HepG2 (cell line): ENCODE measurements at regions not wholly inside any gene's neighbourhood (a gene's known extent, or its start where the extent isn't known, plus 50 kb on each side); places are given as distances from the start of the nearest gene placed in this dataset.

Source experiments
- ATAC-seq: fragments of 200-7000 bp; cut with Tn5 transposase; 3 replicates; pipeline ENCODE4 v1.9.1; 2020; ENCODE audit warnings: mild to moderate bottlenecking, moderate library complexity
- BruUV-seq: library from RNA; stranded (reverse); fragments of 400-500 nt; replicated peaks from 2 replicates; lab custom pipeline; 2021; lab: Mats Ljungman, UMichigan
- CTCF ChIA-PET: fragments of 300-600 bp; formaldehyde crosslinking; extraction: SDS; loops from one replicate; lab custom pipeline; 2021; ENCODE audit warnings: low total read pairs, inconsistent platforms, low intra/inter-chr PET ratio; lab: Yijun Ruan, JAX
- POLR2A ChIA-PET: fragments of 350-600 bp; sonication (Branson Sonifier 250); formaldehyde crosslinking; loops from one replicate; lab custom pipeline; 2020; ENCODE audit warnings: antibody characterized with exemption, inconsistent platforms; lab: Yijun Ruan, JAX
- DNase-seq: peaks from one replicate; pipeline ENCODE4 v3.0.0-alpha.2; 2015; ENCODE audit warnings: low spot score
- FAIRE-seq: peaks from 3 replicates; lab custom pipeline; 2011; peaks lifted over from hg19 to GRCh38; lab: Jason Lieb, UNC
- H2AFZ ChIP-seq: one replicate; pipeline ENCODE4 v1.6.1; 2011; ENCODE audit warnings: low read length, inconsistent platforms
- H3K27ac ChIP-seq: fragments of 300-600 bp; 3 replicates; pipeline ENCODE4 v1.8.0; 2011; ENCODE audit warnings: mixed run types, mild to moderate bottlenecking, mixed read lengths, low read length, inconsistent platforms; ENCODE audit not compliant: insufficient read depth; ENCODE audit errors: extremely low read length
- H3K27me3 ChIP-seq, 2 experiments: fragments of 200-600 bp in 1 of 2; 2 replicates in 1 of 2; 3 replicates in 1 of 2; pipeline versions ENCODE4 v1.6.0 to v1.8.0; 2011; ENCODE audit warnings: low read length in 2 of 2, mild to moderate bottlenecking in 2 of 2, moderate library complexity in 2 of 2, inconsistent platforms in 1 of 2; ENCODE audit not compliant: insufficient read depth in 2 of 2, control insufficient read depth in 1 of 2
- H3K36me3 ChIP-seq, 2 experiments: fragments of 200-600 bp in 1 of 2; replicated peaks in 1 of 2; 2 replicates in 1 of 2; 3 replicates in 1 of 2; pipeline versions ENCODE4 v1.5.1 to v1.8.0; 2011; ENCODE audit warnings: low read length in 2 of 2, inconsistent platforms in 1 of 2; ENCODE audit not compliant: insufficient read depth in 2 of 2, control insufficient read depth in 1 of 2
- H3K4me1 ChIP-seq: 2 replicates; pipeline ENCODE4 v1.5.1; 2012; ENCODE audit warnings: low read length, inconsistent platforms; ENCODE audit not compliant: insufficient read depth
- H3K4me2 ChIP-seq: 2 replicates; pipeline ENCODE4 v1.6.0; 2011; ENCODE audit warnings: low read depth, low read length, inconsistent platforms
- H3K4me3 ChIP-seq, 3 experiments: fragments of 200-600 bp in 1 of 3; sonication (generic), shearing (Covaris generic) in 1 of 3; replicated peaks in 1 of 3; 2 replicates each; pipeline ENCODE4 v1.5.1; 2011 to 2016; ENCODE audit warnings: low read length in 3 of 3, inconsistent platforms in 2 of 3, low read depth in 2 of 3, mild to moderate bottlenecking in 2 of 3, control low read depth in 1 of 3, mixed read lengths in 1 of 3; ENCODE audit not compliant: insufficient read depth in 1 of 3
- H3K79me2 ChIP-seq: one replicate; pipeline ENCODE4 v1.6.1; 2011; ENCODE audit warnings: low read length, inconsistent platforms; ENCODE audit not compliant: insufficient read depth
- H3K9ac ChIP-seq: 2 replicates; pipeline ENCODE4 v1.6.0; 2011; ENCODE audit warnings: mild to moderate bottlenecking, low read depth, low read length, inconsistent platforms; ENCODE audit not compliant: insufficient read depth
- H3K9me3 ChIP-seq: 2 replicates; pipeline ENCODE4 v1.5.1; 2012; ENCODE audit warnings: mild to moderate bottlenecking, low read length
- H4K20me1 ChIP-seq: 2 replicates; pipeline ENCODE4 v1.6.0; 2011; ENCODE audit warnings: inconsistent platforms, mild to moderate bottlenecking, low read length, moderate library complexity; ENCODE audit not compliant: insufficient read depth
- ASH2L ChIP-seq: fragments of 300-600, 200-600 bp; sonication (generic); IDR thresholded peaks from 2 replicates; pipeline ENCODE4 v1.7.0; 2017; ENCODE audit warnings: low read depth, mild to moderate bottlenecking, moderate library complexity, mixed read lengths, low read length; ENCODE audit not compliant: insufficient read length
- GABPB1 ChIP-seq: IDR thresholded peaks from 2 replicates; pipeline ENCODE4 v1.6.1; 2016; ENCODE audit warnings: mild to moderate bottlenecking, missing genetic modification reagents, moderate library complexity, missing compliant biosample characterization
- HCFC1 ChIP-seq: fragments of 150-350 bp; IDR thresholded peaks from 2 replicates; pipeline ENCODE4 v1.6.1; 2014; ENCODE audit warnings: low read depth, low read length
- HDAC1 ChIP-seq: sonication (generic); formaldehyde crosslinking; IDR thresholded peaks from 2 replicates; pipeline ENCODE4 v1.5.1; 2020; ENCODE audit warnings: mild to moderate bottlenecking, missing genetic modification reagents
- JUN ChIP-seq: sonication (generic); formaldehyde crosslinking; IDR thresholded peaks from 2 replicates; pipeline ENCODE4 v1.4.0; 2020; ENCODE audit warnings: mild to moderate bottlenecking, missing genetic modification reagents
- POLR2AphosphoS5 ChIP-seq: IDR thresholded peaks from 2 replicates; pipeline ENCODE4 v1.6.1; 2012; ENCODE audit warnings: low read depth, low read length
- RBM22 ChIP-seq: fragments of 200-400 bp; formaldehyde crosslinking; optimal IDR thresholded peaks from 2 replicates; pipeline ENCODE3; 2017; ENCODE audit warnings: mild to moderate bottlenecking, low read length, moderate library complexity
- ZNF124 ChIP-seq: sonication (generic); formaldehyde crosslinking; IDR thresholded peaks from 2 replicates; pipeline ENCODE4 v1.4.0; 2020; ENCODE audit warnings: missing genetic modification reagents
- ZNF451 ChIP-seq: sonication (generic); formaldehyde crosslinking; IDR thresholded peaks from 2 replicates; pipeline ENCODE4 v1.5.0; 2020; ENCODE audit warnings: mild to moderate bottlenecking, missing genetic modification reagents
- ZNF512B ChIP-seq: sonication (generic); formaldehyde crosslinking; IDR thresholded peaks from 2 replicates; pipeline ENCODE4 v1.5.1; 2020; ENCODE audit warnings: missing genetic modification reagents, mild to moderate bottlenecking, borderline replicate concordance
- WGBS: methylation state at CpG from one replicate; pipeline ENCODE4 v1.1.6; 2017; ENCODE audit warnings: low lambda C conversion rate; 5-methylcytosine and 5-hydroxymethylcytosine counted together
- in situ Hi-C: cut with HindIII; loops from 2 replicates; pipeline ENCODE4 v1.10.0; 2017; ENCODE audit warnings: low pct_unique_long_range_greater_than_20kb; ENCODE audit not compliant: extremely low pct_ligation_motif_present
- intact Hi-C: fragments of 100-400 bp; cut with micrococcal nuclease; formaldehyde crosslinking; loops from one replicate; pipeline ENCODE4 v1.10.0; 2022; ENCODE audit not compliant: unreplicated experiment
- TF ChIP-seq, protein P1 (sequence below): sonication (generic); formaldehyde crosslinking; IDR thresholded peaks from 2 replicates; pipeline ENCODE4 v1.5.1; 2020; ENCODE audit warnings: missing genetic modification reagents, mild to moderate bottlenecking, borderline replicate concordance

- no peak for DNase-seq
- Histone ChIP-seq H3K9me3 (no peaks in the 10 kb centered on the region), H3K36me3 (no peaks in the 10 kb centered on the region), H2AFZ (no peak overlapping the region), H3K27me3 (peaks cover 4 to 44% of the 10 kb centered on the region in 2 experiments; a peak in 4 of 5 replicates), H3K4me2 (no peak overlapping the region), H3K9ac (no peak overlapping the region), H3K79me2 (no peaks in the 10 kb centered on the region), H3K4me3 (no peak overlapping the region), H3K4me1 (no peaks in the 10 kb centered on the region), H4K20me1 (no peaks in the 10 kb centered on the region), H3K27ac (no peak overlapping the region)
- ChIA-PET CTCF (no interaction called here), POLR2A (no interaction called here)
- no peak for FAIRE-seq
- no TSS peak for BruUV-seq
- in situ Hi-C loops (no loop called here), intact Hi-C loops (no loop called here)
- no peak for TF ChIP-seq POLR2AphosphoS5
- no peak for TF ChIP-seq JUN (CRISPR knock-in tag)
- TF ChIP-seq RBM22 = no peak
- no peak for TF ChIP-seq ZNF451 (CRISPR knock-in tag)
- TF ChIP-seq, protein P1, sequence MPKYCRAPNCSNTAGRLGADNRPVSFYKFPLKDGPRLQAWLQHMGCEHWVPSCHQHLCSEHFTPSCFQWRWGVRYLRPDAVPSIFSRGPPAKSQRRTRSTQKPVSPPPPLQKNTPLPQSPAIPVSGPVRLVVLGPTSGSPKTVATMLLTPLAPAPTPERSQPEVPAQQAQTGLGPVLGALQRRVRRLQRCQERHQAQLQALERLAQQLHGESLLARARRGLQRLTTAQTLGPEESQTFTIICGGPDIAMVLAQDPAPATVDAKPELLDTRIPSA (CRISPR knock-in tag) = no peak
- TF ChIP-seq ZNF124 = no peak
- TF ChIP-seq HDAC1 = no peak
- TF ChIP-seq HCFC1 = no peak
- no peak for TF ChIP-seq ZNF512B (CRISPR knock-in tag)
- TF ChIP-seq GABPB1 (CRISPR knock-in tag) = no peak
- TF ChIP-seq ASH2L = no peak
- WGBS = 3% methylated on average over 3 of the region's 3 CpGs
- ATAC-seq = no peak
These were observed 60.0 kb upstream of the FZD10 start for GRCh38 chr12:130102266-130102665.
